SJCRH30 (cell line): ENCODE measurements at regions not wholly inside any gene's neighbourhood (a gene's known extent, or its start where the extent isn't known, plus 50 kb on each side); places are given as distances from the start of the nearest gene placed in this dataset.
A peak's percentile ranks its signal among the peaks of the same experiment; 100 is the strongest.

Experiments used
- DNase-seq, 2 experiments: peaks; one replicate each; pipeline ENCODE4 v3.0.0-alpha.2; 2015 to 2020
- H3K27ac ChIP-seq: fragments of 250-450 bp; sonication (Bioruptor Pico); 2 replicates; pipeline ENCODE4 v1.5.1; 2020; ENCODE audit warnings: mild to moderate bottlenecking, moderate library complexity
- H3K27me3 ChIP-seq: fragments of 250-450 bp; sonication (Bioruptor Pico); 2 replicates; pipeline ENCODE4 v1.5.1; 2020; ENCODE audit warnings: mild to moderate bottlenecking, moderate library complexity
- H3K36me3 ChIP-seq: fragments of 250-450 bp; sonication (Bioruptor Pico); 2 replicates; pipeline ENCODE4 v1.5.1; 2020; ENCODE audit warnings: mild to moderate bottlenecking, moderate library complexity
- H3K4me1 ChIP-seq: fragments of 250-450 bp; sonication (Bioruptor Pico); 2 replicates; pipeline ENCODE4 v1.5.1; 2020; ENCODE audit warnings: mild to moderate bottlenecking, moderate library complexity
- H3K4me3 ChIP-seq: fragments of 250-450 bp; sonication (Bioruptor Pico); 2 replicates; pipeline ENCODE4 v1.5.1; 2020; ENCODE audit warnings: mild to moderate bottlenecking, moderate library complexity
- H3K9me3 ChIP-seq: fragments of 250-450 bp; sonication (Bioruptor Pico); replicated peaks from 2 replicates; pipeline ENCODE4 v1.5.1; 2020; ENCODE audit warnings: mild to moderate bottlenecking, moderate library complexity

DNA sequence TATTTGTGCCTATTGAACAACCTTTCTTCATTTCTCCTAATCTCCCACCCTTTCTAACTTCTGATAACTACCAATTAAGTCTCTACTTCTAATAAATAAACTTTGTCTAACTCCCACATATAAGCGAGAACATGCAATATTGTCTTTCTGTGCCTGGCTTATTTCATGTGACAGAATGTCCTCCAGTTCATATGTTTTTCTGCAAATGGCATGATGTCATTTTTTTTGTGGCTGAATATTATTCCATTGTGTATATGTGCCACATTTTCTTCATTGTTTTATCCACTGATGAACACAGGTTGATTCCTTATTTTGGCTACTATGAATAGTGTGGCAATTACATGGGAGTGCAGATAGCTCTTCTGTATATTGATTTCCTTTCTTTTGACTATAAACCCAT, 1041.5 kb upstream of the MANEA start:
- no peaks in the 10 kb centered on the region for H3K36me3 ChIP-seq
- no peak overlapping the region for H3K27ac ChIP-seq
- no peak for DNase-seq
- H3K9me3 ChIP-seq = no peaks in the 10 kb centered on the region
- H3K4me3 ChIP-seq = no peak overlapping the region
- H3K4me1 ChIP-seq = no peaks in the 10 kb centered on the region
- no peaks in the 10 kb centered on the region for H3K27me3 ChIP-seq

GRCh38 chr6:94511502-94512088, 1065.7 kb upstream of the MANEA start:
- DNase-seq = no peak
- no peaks in the 10 kb centered on the region for H3K36me3 ChIP-seq
- no peak overlapping the region for H3K4me3 ChIP-seq
- no peak overlapping the region for H3K27ac ChIP-seq
- H3K27me3 ChIP-seq = no peaks in the 10 kb centered on the region
- no peaks in the 10 kb centered on the region for H3K9me3 ChIP-seq
- H3K4me1 ChIP-seq = no peaks in the 10 kb centered on the region

- no peak for DNase-seq
- no peaks in the 10 kb centered on the region for H3K27me3 ChIP-seq
- no peaks in the 10 kb centered on the region for H3K9me3 ChIP-seq
- no peak overlapping the region for H3K4me3 ChIP-seq
- H3K4me1 ChIP-seq = no peaks in the 10 kb centered on the region
- no peak overlapping the region for H3K27ac ChIP-seq
- no peaks in the 10 kb centered on the region for H3K36me3 ChIP-seq
These were observed 1066.5 kb upstream of the MANEA start for GRCh38 chr6:94510877-94511276.

DNA sequence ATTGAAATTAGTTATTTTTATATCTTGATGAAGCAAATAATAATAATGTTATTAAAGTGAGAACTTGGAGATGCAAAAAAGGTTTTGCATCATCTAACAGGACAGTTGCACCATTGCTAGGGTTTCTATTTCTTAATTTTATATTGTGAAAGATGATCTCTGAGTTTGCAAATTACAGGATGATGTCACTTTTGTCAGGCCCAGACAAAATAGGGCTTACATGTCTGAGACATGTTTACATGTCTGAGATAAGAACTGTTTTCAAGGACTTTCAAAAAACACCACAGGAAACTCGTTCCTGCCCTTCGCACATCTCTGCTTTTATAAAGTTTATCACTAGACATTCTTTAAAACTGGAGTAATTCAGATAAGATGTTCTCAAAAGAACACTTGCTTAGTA, 1075.8 kb upstream of the MANEA start:
- no peak for DNase-seq
- Histone ChIP-seq H3K27ac (peak overlapping the region; percentile 49), H3K9me3 (no peaks in the 10 kb centered on the region), H3K27me3 (no peaks in the 10 kb centered on the region), H3K4me1 (peaks cover 7% of the 10 kb centered on the region; the same call in 1 of the 2 replicates), H3K36me3 (no peaks in the 10 kb centered on the region), H3K4me3 (no peak overlapping the region)

GRCh38 chr6:94498099-94498498, 1078.7 kb upstream of the EPHA7 start:
- DNase-seq = no peak
- Histone ChIP-seq H3K27ac (no peak overlapping the region), H3K4me1 (peaks cover 7% of the 10 kb centered on the region; the same call in 1 of the 2 replicates), H3K4me3 (no peak overlapping the region), H3K27me3 (no peaks in the 10 kb centered on the region), H3K36me3 (no peaks in the 10 kb centered on the region), H3K9me3 (no peaks in the 10 kb centered on the region)

DNA sequence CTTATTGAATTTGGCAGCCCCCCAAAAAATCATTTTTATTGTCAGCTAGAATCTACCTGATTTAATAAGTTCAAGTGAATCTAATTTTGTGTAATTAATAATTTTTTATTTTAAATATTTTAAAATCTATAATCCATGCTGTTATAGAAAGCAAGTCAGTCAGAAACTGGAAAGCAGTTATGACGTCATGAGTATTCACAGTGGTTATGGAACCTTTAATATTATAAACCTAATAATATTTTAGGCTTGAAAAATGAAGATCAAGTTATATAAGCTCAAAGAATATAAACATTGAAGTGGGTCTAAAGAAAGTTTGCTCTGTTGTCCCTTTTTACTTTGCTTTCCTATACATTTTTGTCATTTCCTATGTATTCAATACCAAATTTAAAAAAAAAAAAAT, 1075.1 kb upstream of the EPHA7 start:
- Histone ChIP-seq H3K9me3 (peaks cover 9% of the 10 kb centered on the region; the same call in 1 of the 2 replicates), H3K27me3 (no peaks in the 10 kb centered on the region; the same call in 1 of the 2 replicates), H3K4me3 (no peak overlapping the region), H3K36me3 (no peaks in the 10 kb centered on the region), H3K27ac (no peak overlapping the region), H3K4me1 (no peaks in the 10 kb centered on the region)
- no peak for DNase-seq

- no peaks in the 10 kb centered on the region for H3K4me1 ChIP-seq
- H3K9me3 ChIP-seq = peaks cover 9% of the 10 kb centered on the region; the same call in 1 of the 2 replicates
- H3K4me3 ChIP-seq = no peak overlapping the region
- H3K36me3 ChIP-seq = no peaks in the 10 kb centered on the region; the same call in 1 of the 2 replicates
- DNase-seq = no peak
- H3K27ac ChIP-seq = no peak overlapping the region
- H3K27me3 ChIP-seq = no peaks in the 10 kb centered on the region; the same call in 1 of the 2 replicates
These were observed 1068.0 kb upstream of the EPHA7 start for GRCh38 chr6:94487371-94487770.

DNA sequence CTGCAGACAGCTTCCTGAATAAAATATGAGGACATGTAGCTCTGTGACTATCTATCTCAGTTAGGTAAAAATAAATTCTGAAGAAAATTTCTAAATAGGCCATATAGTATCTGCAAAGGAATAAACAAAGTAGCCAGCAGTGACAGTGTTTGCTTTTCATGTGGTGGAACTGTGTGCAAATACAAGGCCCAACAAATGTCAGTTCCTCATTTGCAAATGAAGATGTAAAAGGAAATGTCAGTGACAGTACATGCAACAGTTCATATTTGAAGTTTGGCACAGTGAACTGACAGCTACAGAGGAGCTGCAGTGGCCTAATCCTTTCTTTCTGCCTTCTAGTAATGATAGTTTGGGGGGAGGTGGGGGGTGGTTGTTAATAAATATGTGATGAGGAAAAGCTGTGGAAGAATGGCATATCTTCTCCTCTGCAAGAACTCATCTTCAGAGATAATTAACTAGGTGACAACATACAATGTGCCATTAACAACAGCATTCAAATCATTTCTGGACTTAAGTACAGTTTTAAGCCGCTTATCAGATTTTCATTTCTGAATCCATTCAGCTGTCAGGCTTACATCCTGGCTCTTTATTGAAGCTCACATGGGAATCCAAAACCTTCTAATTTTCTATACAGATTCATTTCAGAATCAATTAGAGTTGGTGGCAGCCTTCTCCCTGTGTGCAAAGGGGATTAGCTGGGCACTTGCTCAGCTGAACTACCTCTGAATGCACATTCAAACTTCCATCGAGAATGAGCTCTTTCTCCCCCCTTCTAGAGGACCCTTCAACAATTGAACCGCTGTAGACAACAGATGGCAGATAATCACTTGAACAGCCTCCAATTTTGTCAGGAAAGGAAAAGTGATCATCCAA, 1059.0 kb upstream of the EPHA7 start:
- peak; percentile 61 to 92 for DNase-seq
- peak overlapping the region; percentile 29 for H3K4me3 ChIP-seq
- H3K36me3 ChIP-seq = no peaks in the 10 kb centered on the region; the same call in 1 of the 2 replicates
- peaks cover 13% of the 10 kb centered on the region for H3K4me1 ChIP-seq
- H3K27me3 ChIP-seq = no peaks in the 10 kb centered on the region
- peak overlapping the region; percentile 81 for H3K27ac ChIP-seq
- peaks cover 9% of the 10 kb centered on the region; the same call in 1 of the 2 replicates for H3K9me3 ChIP-seq

DNA sequence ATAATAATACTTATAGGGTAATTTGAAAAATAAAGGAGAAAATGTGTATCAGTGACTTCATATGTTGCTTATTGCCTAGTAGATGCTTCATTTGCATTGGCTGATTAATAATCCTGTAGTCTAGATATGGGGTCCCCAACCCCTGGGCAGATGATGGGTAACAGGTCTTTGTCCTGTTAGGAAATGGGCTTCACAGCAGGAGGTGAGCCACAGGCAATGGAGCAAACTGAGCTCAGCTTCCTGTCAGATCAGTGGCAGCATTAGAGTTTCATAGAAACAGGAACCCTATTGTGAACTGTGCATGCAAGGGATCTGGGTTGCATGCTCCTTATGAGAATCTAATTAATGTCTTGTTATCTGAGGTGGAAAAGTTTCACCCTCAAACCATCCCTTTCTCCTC, 1049.5 kb upstream of the EPHA7 start:
- Histone ChIP-seq H3K4me3 (no peak overlapping the region), H3K4me1 (no peaks in the 10 kb centered on the region), H3K27ac (no peak overlapping the region), H3K9me3 (no peaks in the 10 kb centered on the region), H3K36me3 (no peaks in the 10 kb centered on the region), H3K27me3 (no peaks in the 10 kb centered on the region)
- DNase-seq = no peak

- H3K27ac ChIP-seq = no peak overlapping the region
- no peaks in the 10 kb centered on the region for H3K36me3 ChIP-seq
- no peaks in the 10 kb centered on the region for H3K4me1 ChIP-seq
- no peaks in the 10 kb centered on the region for H3K27me3 ChIP-seq
- no peak overlapping the region for H3K4me3 ChIP-seq
- H3K9me3 ChIP-seq = no peaks in the 10 kb centered on the region
- no peak for DNase-seq
These were observed 1044.7 kb upstream of the EPHA7 start for GRCh38 chr6:94464018-94464510.

DNA sequence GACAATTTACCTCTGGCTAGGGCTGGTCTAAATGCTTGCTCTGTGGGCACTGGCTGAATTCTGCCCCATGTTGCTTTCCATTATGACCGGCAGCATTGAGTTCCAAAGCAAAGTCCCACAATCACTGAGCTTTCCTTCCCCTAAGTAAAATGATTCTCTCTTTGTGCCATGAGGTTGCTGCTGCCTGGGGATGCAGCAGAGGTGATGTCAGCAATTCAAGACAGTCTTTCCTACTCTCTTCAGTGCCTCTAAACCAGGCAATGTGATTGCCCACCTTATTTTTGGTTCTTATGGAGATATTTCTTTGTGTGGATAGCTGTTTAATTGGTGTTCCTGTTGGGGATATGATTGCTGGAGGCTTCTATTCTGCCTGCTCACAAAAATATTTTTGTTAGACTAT, 1043.9 kb upstream of the EPHA7 start:
- no peak overlapping the region for H3K4me3 ChIP-seq
- no peaks in the 10 kb centered on the region for H3K27me3 ChIP-seq
- no peaks in the 10 kb centered on the region for H3K4me1 ChIP-seq
- no peak overlapping the region for H3K27ac ChIP-seq
- H3K36me3 ChIP-seq = no peaks in the 10 kb centered on the region
- H3K9me3 ChIP-seq = no peaks in the 10 kb centered on the region
- DNase-seq = no peak

GRCh38 chr6:94462231-94462630, 1042.9 kb upstream of the EPHA7 start:
- DNase-seq = no peak
- Histone ChIP-seq H3K27ac (no peak overlapping the region), H3K27me3 (no peaks in the 10 kb centered on the region), H3K9me3 (no peaks in the 10 kb centered on the region), H3K4me1 (no peaks in the 10 kb centered on the region), H3K36me3 (no peaks in the 10 kb centered on the region), H3K4me3 (no peak overlapping the region)

DNA sequence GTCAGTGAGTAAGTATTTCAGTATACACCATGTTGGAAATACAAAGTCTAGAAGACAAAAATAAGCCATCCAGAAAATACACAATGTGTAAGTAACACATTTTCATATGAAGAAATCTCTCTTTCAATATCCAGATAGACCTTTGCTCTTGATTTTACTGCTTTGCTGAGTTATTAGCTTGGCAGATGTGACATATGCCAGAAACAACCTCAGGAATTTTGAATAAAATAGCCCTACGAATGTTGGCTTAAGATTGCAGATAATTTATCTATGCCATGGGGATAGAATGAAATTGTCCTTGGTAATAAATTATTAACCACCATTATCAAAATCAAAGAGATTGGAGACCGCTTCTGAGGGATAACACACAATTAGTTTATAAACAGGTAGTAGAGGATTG, 1036.9 kb upstream of the EPHA7 start:
- H3K4me1 ChIP-seq = no peaks in the 10 kb centered on the region
- DNase-seq = no peak
- H3K27ac ChIP-seq = no peak overlapping the region
- H3K27me3 ChIP-seq = no peaks in the 10 kb centered on the region
- H3K4me3 ChIP-seq = no peak overlapping the region
- no peaks in the 10 kb centered on the region for H3K36me3 ChIP-seq
- H3K9me3 ChIP-seq = no peaks in the 10 kb centered on the region

DNA sequence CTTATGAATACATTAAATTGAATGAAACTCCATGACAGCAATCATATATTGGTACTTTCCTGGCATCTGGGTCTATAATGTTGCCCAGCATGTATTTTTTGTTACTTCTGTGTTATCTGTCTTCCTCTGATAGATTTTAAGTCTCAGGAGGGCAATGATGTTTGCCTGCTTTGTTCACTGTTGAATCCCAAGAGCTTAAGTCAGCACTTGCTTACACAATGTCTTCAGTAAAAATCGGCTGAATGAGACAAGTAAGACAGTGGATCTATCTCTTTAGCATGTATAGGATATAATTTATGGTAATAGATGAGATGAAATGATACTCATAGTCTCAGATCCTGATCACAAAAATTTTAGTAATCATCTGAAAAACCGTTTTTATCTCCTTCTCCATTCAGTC, 1034.9 kb upstream of the EPHA7 start:
- no peak for DNase-seq
- Histone ChIP-seq H3K27me3 (no peaks in the 10 kb centered on the region), H3K27ac (no peak overlapping the region), H3K9me3 (no peaks in the 10 kb centered on the region), H3K36me3 (no peaks in the 10 kb centered on the region), H3K4me1 (no peaks in the 10 kb centered on the region), H3K4me3 (no peak overlapping the region)

DNA sequence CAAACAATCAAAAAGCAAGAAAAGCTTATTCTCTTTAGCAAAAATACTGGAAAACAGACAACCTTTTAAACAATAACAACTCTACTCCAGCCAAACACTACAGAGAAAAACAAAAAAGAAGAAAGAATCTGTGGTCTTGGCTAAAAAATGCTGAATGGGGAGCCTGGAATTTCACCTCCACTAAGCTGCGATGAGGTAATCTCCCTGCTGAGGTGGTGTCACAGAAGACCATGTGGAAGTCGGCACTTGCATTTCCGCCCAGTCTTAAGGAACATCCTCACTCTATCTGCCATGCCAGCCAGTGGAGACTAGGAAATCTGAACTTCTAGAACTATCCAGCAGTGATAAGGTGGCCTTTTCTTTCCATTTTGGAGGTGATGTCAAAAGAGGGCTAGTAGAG, 1026.8 kb upstream of the EPHA7 start:
- no peak for DNase-seq
- Histone ChIP-seq H3K9me3 (no peaks in the 10 kb centered on the region; the same call in 1 of the 2 replicates), H3K4me1 (no peaks in the 10 kb centered on the region), H3K27ac (no peak overlapping the region), H3K27me3 (no peaks in the 10 kb centered on the region), H3K36me3 (no peaks in the 10 kb centered on the region), H3K4me3 (no peak overlapping the region)
